Pancreas (tissue), 10 donors: ENCODE measurements at regions not wholly inside any gene's neighbourhood (a gene's known extent, or its start where the extent isn't known, plus 50 kb on each side); places are given as distances from the start of the nearest gene placed in this dataset.

Source experiments
- ATAC-seq, 4 donors: fragments of 200-7000 bp; cut with Tn5 transposase; one replicate each; pipeline versions ENCODE4 v1.8.0 to v1.9.1; 2020; ENCODE audit warnings: mild to moderate bottlenecking in 4 of 4, moderate library complexity in 4 of 4
- DNase-seq, 6 donors: peaks; one replicate each; pipeline ENCODE4 v3.0.0-alpha.2; 2020
- FAIRE-seq: peaks from 2 replicates; lab custom pipeline; 2012; peaks lifted over from hg19 to GRCh38; lab: Jason Lieb, UNC
- H3K27ac ChIP-seq, 4 donors: fragments of 200-600 bp; sonication (generic); 1 replicate in 3 of 4; 2 replicates in 1 of 4; pipeline versions ENCODE4 v1.5.0 to v1.8.0; 2020
- H3K27me3 ChIP-seq, 4 donors: fragments of 200-600 bp; one replicate each; pipeline ENCODE4 v1.8.0; 2021
- H3K36me3 ChIP-seq, 3 donors: fragments of 200-600 bp; sonication (generic) in 1 of 3; one replicate each; pipeline versions ENCODE4 v1.5.0 to v1.8.0; 2020 to 2021
- H3K4me1 ChIP-seq, 3 donors: fragments of 200-600 bp; one replicate each; pipeline ENCODE4 v1.8.0; 2021
- H3K4me3 ChIP-seq, 4 donors: fragments of 200-600 bp; sonication (generic) in 2 of 4; one replicate each; pipeline versions ENCODE4 v1.5.0 to v1.8.0; 2020 to 2021
- H3K9me3 ChIP-seq, 4 donors: fragments of 200-600 bp; one replicate each; pipeline ENCODE4 v1.8.0; 2021
- CTCF ChIP-seq, 4 donors: fragments of 200-600 bp; sonication (generic) in 3 of 4; IDR thresholded peaks; one replicate each; pipeline versions ENCODE4 v1.5.0 to v1.8.0; 2021; ENCODE audit warnings: antibody characterized with exemption in 4 of 4
- WGBS, 2 donors: extraction: QIAGEN DNeasy Blood & Tissue Kit; methylation state at CpG; one replicate each; pipeline ENCODE4 v1.1.7; 2013; 5-methylcytosine and 5-hydroxymethylcytosine counted together
- intact Hi-C, 3 donors: fragments of 100-400 bp; cut with DNase I; formaldehyde crosslinking; loops; one replicate each; pipeline versions ENCODE4 v1.11.1 to v1.14.2; 2022
- donor health status: healthy with polysubstance abuse.
- donor health status: DM: no; HTN: no; CAD: no; lungs with moderate emphysema.
- donor health status: DM: no; HTN: no; CAD: no.
- donor health status: control.
- donor health status: control.
- donor health status: Bipolar disorder and iron deficiency.
- donor health status: DM: yes; HTN: yes; CAD: no.
- donor health status: DM: no; HTN: no; CAD: no.
- donor health status: DM: no; HTN: no; CAD: no.
- donor health status: DM: yes; HTN: yes; CAD: no.

- Histone ChIP-seq H3K27ac (no peak overlapping the region), H3K4me3 (no peak overlapping the region), H3K36me3 (no peaks in the 10 kb centered on the region), H3K9me3 (no peaks in the 10 kb centered on the region), H3K4me1 (no peaks in the 10 kb centered on the region), H3K27me3 (no peaks in the 10 kb centered on the region)
- no peak for DNase-seq
- intact Hi-C loops: no loop called here
- ATAC-seq: no peak
- FAIRE-seq: no peak
- no peak for TF ChIP-seq CTCF (IDR thresholded peaks at IDR 0.05)
- 85 to 89% methylated on average over 5 of the region's 5 CpGs for WGBS, 2 donors
Measured at GRCh38 chr2:105588581-105588980, 156.1 kb upstream of the NCK2 start.

GRCh38 chr2:105587637-105588036, 157.1 kb upstream of the NCK2 start:
- H3K9me3 ChIP-seq: no peaks in the 10 kb centered on the region
- intact Hi-C loops: no loop called here
- no peaks in the 10 kb centered on the region for H3K4me1 ChIP-seq
- no peak overlapping the region for H3K4me3 ChIP-seq
- no peak for ATAC-seq
- no peak for FAIRE-seq
- TF ChIP-seq CTCF (IDR thresholded peaks at IDR 0.05): no peak
- H3K36me3 ChIP-seq: no peaks in the 10 kb centered on the region
- WGBS, 2 donors: 81 to 97% methylated on average over 3 of the region's 3 CpGs
- no peaks in the 10 kb centered on the region for H3K27me3 ChIP-seq
- no peak overlapping the region for H3K27ac ChIP-seq
- DNase-seq: no peak

GRCh38 chr2:105584435-105585010, 160.2 kb upstream of the NCK2 start:
- no peak for ATAC-seq
- H3K27me3 ChIP-seq: no peaks in the 10 kb centered on the region
- no peaks in the 10 kb centered on the region for H3K36me3 ChIP-seq
- intact Hi-C loops: no loop called here
- FAIRE-seq: no peak
- TF ChIP-seq CTCF (IDR thresholded peaks at IDR 0.05): no peak
- no peak for DNase-seq
- WGBS, 2 donors: 74 to 82% methylated on average over 2 of the region's 2 CpGs
- H3K9me3 ChIP-seq: no peaks in the 10 kb centered on the region
- H3K27ac ChIP-seq: peak overlapping the region in 2 of 4 donors; percentile 59 to 74
- H3K4me3 ChIP-seq: no peak overlapping the region
- no peaks in the 10 kb centered on the region for H3K4me1 ChIP-seq

- ATAC-seq (peak; percentile 86 to 92 (median 89)), DNase-seq (peak in 2 of 6 donors; percentile 29 to 37), FAIRE-seq (no peak)
- Histone ChIP-seq H3K36me3 (no peaks in the 10 kb centered on the region), H3K27ac (peak overlapping the region; percentile 45 to 74 (median 58)), H3K9me3 (no peaks in the 10 kb centered on the region), H3K4me3 (no peak overlapping the region), H3K4me1 (no peaks in the 10 kb centered on the region), H3K27me3 (no peaks in the 10 kb centered on the region)
- intact Hi-C loops: no loop called here
- WGBS, 2 donors: 36 to 46% methylated on average over 3 of the region's 3 CpGs
- TF ChIP-seq CTCF (IDR thresholded peaks at IDR 0.05): no peak
Measured at GRCh38 chr2:105582952-105583660, 161.6 kb upstream of the NCK2 start.

- Histone ChIP-seq H3K4me3 (no peak overlapping the region), H3K9me3 (no peaks in the 10 kb centered on the region), H3K27me3 (no peaks in the 10 kb centered on the region), H3K36me3 (no peaks in the 10 kb centered on the region), H3K27ac (peak overlapping the region in 3 of 4 donors; percentile 45 to 74 (median 59)), H3K4me1 (no peaks in the 10 kb centered on the region)
- no peak for DNase-seq
- intact Hi-C loops: no loop called here
- WGBS, 2 donors: 70 to 76% methylated on average over 3 of the region's 3 CpGs
- no peak for FAIRE-seq
- TF ChIP-seq CTCF (IDR thresholded peaks at IDR 0.05): no peak
- no peak for ATAC-seq
Measured at GRCh38 chr2:105581555-105581944, 163.2 kb upstream of the NCK2 start.
